Gastroesophageal sphincter (tissue), 4 donors: ENCODE measurements at regions not wholly inside any gene's neighbourhood (a gene's known extent, or its start where the extent isn't known, plus 50 kb on each side); places are given as distances from the start of the nearest gene placed in this dataset.

Experiments used
- ATAC-seq: fragments of 150-250 bp; one replicate; pipeline ENCODE4 v1.9.1; 2016; ENCODE audit warnings: mild to moderate bottlenecking, moderate library complexity
- H3K27ac ChIP-seq, 4 donors: fragments of 200-600 bp; sonication (generic) in 3 of 4; 1 replicate in 3 of 4; 2 replicates in 1 of 4; pipeline ENCODE4 v1.5.1; 2016 to 2019
- H3K27me3 ChIP-seq: fragments of 200-600 bp; sonication (generic); one replicate; pipeline ENCODE4 v1.5.1; 2019
- H3K36me3 ChIP-seq, 2 donors: fragments of 200-600 bp; sonication (generic); one replicate each; pipeline ENCODE4 v1.5.1; 2019; ENCODE audit warnings: control low read depth in 1 of 2
- H3K4me1 ChIP-seq, 3 donors: fragments of 200-600 bp; sonication (generic); 1 replicate in 2 of 3; 2 replicates in 1 of 3; pipeline ENCODE4 v1.5.1; 2016 to 2019; ENCODE audit warnings: control low read depth in 2 of 3
- H3K4me3 ChIP-seq, 2 donors: fragments of 200-600 bp; sonication (generic); one replicate each; pipeline ENCODE4 v1.5.1; 2019; ENCODE audit warnings: mild to moderate bottlenecking in 1 of 2, moderate library complexity in 1 of 2
- H3K9me3 ChIP-seq, 3 donors: fragments of 200-600 bp; sonication (generic); one replicate each; pipeline ENCODE4 v1.5.1; 2017 to 2019; ENCODE audit warnings: control low read depth in 2 of 3
- CTCF ChIP-seq, 4 experiments: fragments of 200-600 bp in 2 of 4; fragments of 450-650 bp in 2 of 4; sonication (generic) in 1 of 4; IDR thresholded peaks; one replicate each; pipeline ENCODE4 v1.5.1; 2017 to 2019; ENCODE audit warnings: antibody characterized with exemption in 4 of 4, mild to moderate bottlenecking in 2 of 4, moderate library complexity in 2 of 4
- EP300 ChIP-seq: sonication (generic); formaldehyde crosslinking; IDR thresholded peaks from one replicate; pipeline ENCODE4 v1.6.1; 2017; ENCODE audit warnings: antibody characterized with exemption, mild to moderate bottlenecking
- POLR2A ChIP-seq, 2 donors: fragments of 450-650 bp; IDR thresholded peaks; one replicate each; pipeline ENCODE4 v1.6.1; 2017; ENCODE audit warnings: antibody characterized with exemption in 2 of 2, mild to moderate bottlenecking in 2 of 2, moderate library complexity in 1 of 2
- POLR2AphosphoS5 ChIP-seq: sonication (generic); formaldehyde crosslinking; IDR thresholded peaks from one replicate; pipeline ENCODE4 v1.6.1; 2017; ENCODE audit warnings: antibody characterized with exemption
- WGBS, 2 donors: methylation state at CpG; one replicate each; pipeline ENCODE4 v1.1.5; 2018; ENCODE audit warnings: low coverage in 1 of 2; 5-methylcytosine and 5-hydroxymethylcytosine counted together

- H3K27ac ChIP-seq, result no peak overlapping the region
- ATAC-seq, result no peak
- no peaks in the 10 kb centered on the region for H3K27me3 ChIP-seq
- H3K36me3 ChIP-seq, result no peaks in the 10 kb centered on the region
- 43 to 53% methylated on average over 4 of the region's 4 CpGs for WGBS, 2 donors
- H3K4me3 ChIP-seq, result no peak overlapping the region
- no peaks in the 10 kb centered on the region for H3K9me3 ChIP-seq
- no peaks in the 10 kb centered on the region for H3K4me1 ChIP-seq
- TF ChIP-seq EP300 (no peak), POLR2A (IDR thresholded peaks at IDR 0.05) (no peak), CTCF (IDR thresholded peaks at IDR 0.05) (no peak), POLR2AphosphoS5 (no peak)
Measured at GRCh38 chr3:40593351-40593750, 68.6 kb downstream of the ZNF621 start.

DNA sequence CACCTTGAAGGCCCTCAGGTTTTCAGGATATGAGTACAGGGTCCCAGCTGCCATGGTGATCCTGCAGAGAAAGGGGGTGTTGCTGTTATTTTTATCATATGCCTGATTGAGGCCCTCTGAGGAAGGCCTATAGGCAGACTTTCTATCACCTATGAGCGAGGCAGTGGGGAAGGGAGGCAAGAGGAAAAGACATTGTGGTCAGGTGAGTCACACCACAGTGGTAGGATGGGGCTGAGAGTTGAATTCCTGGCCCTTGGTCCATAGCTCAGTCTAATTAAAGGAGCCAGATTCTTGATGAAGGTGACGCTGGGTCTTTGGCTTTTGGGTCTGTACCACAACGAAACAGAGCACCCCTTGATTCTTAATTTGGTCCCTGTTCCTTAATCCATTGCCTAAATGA lies 72.7 kb downstream of the ZNF621 start:
- H3K36me3 ChIP-seq, result no peaks in the 10 kb centered on the region
- ATAC-seq, result no peak
- no peak overlapping the region for H3K27ac ChIP-seq
- H3K4me3 ChIP-seq, result no peak overlapping the region
- no peaks in the 10 kb centered on the region for H3K4me1 ChIP-seq
- H3K27me3 ChIP-seq, result peaks cover 1% of the 10 kb centered on the region
- 100% methylated on average over 1 to 3 of the region's 3 CpGs for WGBS, 2 donors
- TF ChIP-seq POLR2AphosphoS5, result no peak
- TF ChIP-seq POLR2A (IDR thresholded peaks at IDR 0.05), result no peak
- TF ChIP-seq CTCF (IDR thresholded peaks at IDR 0.05), result no peak
- TF ChIP-seq EP300, result no peak
- H3K9me3 ChIP-seq, result peaks cover 0 to 2% (median 0%) of the 10 kb centered on the region in 3 donors

DNA sequence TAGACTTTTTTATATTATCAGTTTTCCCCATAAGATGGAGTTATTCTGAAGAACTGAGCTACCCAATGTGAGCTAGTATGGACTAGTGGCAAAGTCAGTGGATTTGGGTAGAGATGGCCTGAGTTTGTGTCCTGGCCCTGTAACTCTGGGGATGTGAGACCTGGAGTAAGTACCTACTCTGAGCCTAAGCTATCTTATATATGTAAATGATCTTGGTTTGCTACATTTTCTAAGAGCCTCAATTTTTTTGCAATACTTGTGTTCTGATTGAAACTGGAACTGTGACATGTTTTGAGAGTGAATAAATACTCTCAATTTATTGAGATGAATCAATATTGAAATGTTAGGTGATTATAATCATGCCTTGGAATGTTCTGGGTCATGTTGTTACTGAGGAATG lies 73.6 kb downstream of the ZNF621 start:
- TF ChIP-seq EP300, result no peak
- no peak for TF ChIP-seq POLR2AphosphoS5
- TF ChIP-seq CTCF (IDR thresholded peaks at IDR 0.05), result no peak
- no peak for TF ChIP-seq POLR2A (IDR thresholded peaks at IDR 0.05)
- peaks cover 8% of the 10 kb centered on the region for H3K27me3 ChIP-seq
- no peaks in the 10 kb centered on the region for H3K36me3 ChIP-seq

DNA sequence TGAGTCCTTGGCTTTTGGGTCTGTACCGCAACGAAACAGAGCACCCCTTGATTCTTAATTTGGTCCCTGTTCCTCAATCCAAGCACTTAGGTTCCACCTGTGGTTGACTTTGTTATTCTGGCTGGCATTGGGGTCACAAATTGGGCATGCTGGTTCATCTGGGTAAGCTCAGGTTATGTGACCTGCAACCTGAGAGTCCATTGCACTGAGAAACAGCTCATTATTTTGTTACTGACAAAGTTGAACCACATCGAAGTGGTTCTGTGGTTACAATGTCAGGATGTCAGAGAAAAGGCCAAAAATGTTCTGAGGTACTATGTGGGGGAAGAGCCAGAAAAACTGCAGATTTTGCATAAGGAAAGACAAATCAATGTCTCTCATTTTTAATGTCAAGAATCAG lies 74.2 kb downstream of the ZNF621 start:
- no peak overlapping the region for H3K4me3 ChIP-seq
- peaks cover 8% of the 10 kb centered on the region for H3K27me3 ChIP-seq
- TF ChIP-seq EP300, result no peak
- no peak for TF ChIP-seq POLR2AphosphoS5
- no peak for TF ChIP-seq CTCF (IDR thresholded peaks at IDR 0.05)
- no peak for TF ChIP-seq POLR2A (IDR thresholded peaks at IDR 0.05)
- peaks cover 0 to 6% (median 0%) of the 10 kb centered on the region in 3 donors for H3K9me3 ChIP-seq
- no peaks in the 10 kb centered on the region for H3K4me1 ChIP-seq
- H3K27ac ChIP-seq, result no peak overlapping the region
- WGBS, 2 donors, result 89 to 93% methylated on average over 2 to 3 of the region's 3 CpGs
- ATAC-seq, result no peak
- H3K36me3 ChIP-seq, result no peaks in the 10 kb centered on the region

More for the DNA sequence above, 73.6 kb downstream of the ZNF621 start:
- Histone ChIP-seq H3K4me1 (no peaks in the 10 kb centered on the region), H3K4me3 (no peak overlapping the region), H3K9me3 (peaks cover 0 to 6% (median 0%) of the 10 kb centered on the region in 3 donors), H3K27ac (no peak overlapping the region)
- no peak for ATAC-seq

- WGBS, 2 donors, result 100% methylated on average over 1 of the region's 1 CpG; no CpG with 5 or more reads in 1 of the 2 donors
- Histone ChIP-seq H3K27me3 (peaks cover 8% of the 10 kb centered on the region), H3K27ac (no peak overlapping the region), H3K4me3 (no peak overlapping the region), H3K36me3 (no peaks in the 10 kb centered on the region), H3K9me3 (peaks cover 0 to 6% (median 0%) of the 10 kb centered on the region in 3 donors), H3K4me1 (no peaks in the 10 kb centered on the region)
- ATAC-seq, result no peak
- TF ChIP-seq POLR2A (IDR thresholded peaks at IDR 0.05) (no peak), EP300 (no peak)
Measured at GRCh38 chr3:40602778-40603385, 78.1 kb downstream of the ZNF621 start.
